MM.1S (cell line): ENCODE measurements at regions not wholly inside any gene's neighbourhood (a gene's known extent, or its start where the extent isn't known, plus 50 kb on each side); places are given as distances from the start of the nearest gene placed in this dataset.
"Not testable (repeated sequence)": the region's sequence is repeated elsewhere in the genome, so short reads cannot be mapped to it uniquely, and the experiment has no call there.

Source experiments
- CTCF ChIP-seq: fragments of 300-600 bp; sonication (generic); IDR thresholded peaks from 2 replicates; pipeline ENCODE4 v1.5.1; 2016; ENCODE audit warnings: antibody characterized with exemption, low read length, mixed read lengths
- EZH2 ChIP-seq: fragments of 300-600 bp; sonication (generic); optimal IDR thresholded peaks from 2 replicates; pipeline ENCODE3; 2017; ENCODE audit warnings: low read depth, mild to moderate bottlenecking, antibody characterized with exemption, low read length, mixed read lengths

- TF ChIP-seq EZH2, CTCF: not testable (repeated sequence)
These were observed 126.6 kb downstream of the UNC93B1 start for GRCh38 chr11:67877316-67877715.
